Esophagus squamous epithelium (tissue), 4 donors: ENCODE measurements at regions not wholly inside any gene's neighbourhood (a gene's known extent, or its start where the extent isn't known, plus 50 kb on each side); places are given as distances from the start of the nearest gene placed in this dataset.

Source experiments
- CTCF ChIP-seq, 6 experiments: fragments of 450-650 bp in 4 of 6; fragments of 200-600 bp in 2 of 6; sonication (generic) in 2 of 6; IDR thresholded peaks; one replicate each; pipeline ENCODE4 v1.5.1; 2016 to 2019; ENCODE audit warnings: antibody characterized with exemption in 6 of 6, mild to moderate bottlenecking in 4 of 6, moderate library complexity in 4 of 6
- POLR2A ChIP-seq, 4 donors: fragments of 450-650 bp; IDR thresholded peaks; one replicate each; pipeline ENCODE4 v1.6.1; 2017; ENCODE audit warnings: antibody characterized with exemption in 4 of 4, mild to moderate bottlenecking in 4 of 4, moderate library complexity in 3 of 4

- TF ChIP-seq CTCF (IDR thresholded peaks at IDR 0.05) (no peak), POLR2A (IDR thresholded peaks at IDR 0.05) (no peak)
Observed at GRCh38 chr5:68149189-68149588, 66.4 kb upstream of the PIK3R1 start.
